ENCODE measurements at regions not wholly inside any gene's neighbourhood (a gene's known extent, or its start where the extent isn't known, plus 50 kb on each side); places are given as distances from the start of the nearest gene placed in this dataset.

- no peak for DNase-seq
- Histone ChIP-seq H3K36me3 (no peaks in the 10 kb centered on the region), H3K27ac (no peak overlapping the region), H3K4me3 (no peak overlapping the region), H3K4me1 (peaks cover 0 to 52% (median 18%) of the 10 kb centered on the region in 4 donors), H3K27me3 (no peaks in the 10 kb centered on the region), H3K9me3 (no peaks in the 10 kb centered on the region)
- intact Hi-C loops (cut with DNase I; ENCODE audit: low total_unique reads): no loop called here
- TF ChIP-seq CTCF (IDR thresholded peaks at IDR 0.05): no peak
Measured at GRCh38 chr21:34307991-34308532, 55.7 kb upstream of the KCNE2 start.

GRCh38 chr21:34311561-34312330, 52.1 kb upstream of the KCNE2 start:
- peak overlapping the region in 1 of 2 donors; percentile 33 for H3K27ac ChIP-seq
- H3K36me3 ChIP-seq: no peaks in the 10 kb centered on the region
- H3K27me3 ChIP-seq: no peaks in the 10 kb centered on the region
- no peak overlapping the region for H3K4me3 ChIP-seq
- peaks cover 0 to 45% (median 18%) of the 10 kb centered on the region in 4 donors for H3K4me1 ChIP-seq
- TF ChIP-seq CTCF (IDR thresholded peaks at IDR 0.05): no peak
- intact Hi-C loops (cut with DNase I; ENCODE audit: low total_unique reads): no loop called here
- no peaks in the 10 kb centered on the region for H3K9me3 ChIP-seq
- no peak for DNase-seq

- H3K36me3 ChIP-seq: no peaks in the 10 kb centered on the region
Measured at GRCh38 chr21:34313116-34313515, 50.7 kb upstream of the KCNE2 start.

More at GRCh38 chr21:34313116-34313515, 50.7 kb upstream of the KCNE2 start:
- intact Hi-C loops (cut with DNase I; ENCODE audit: low total_unique reads): no loop called here
- H3K27me3 ChIP-seq: no peaks in the 10 kb centered on the region
- no peak for DNase-seq
- TF ChIP-seq CTCF (IDR thresholded peaks at IDR 0.05): no peak
- peaks cover 0 to 49% (median 19%) of the 10 kb centered on the region in 4 donors for H3K4me1 ChIP-seq
- H3K4me3 ChIP-seq: no peak overlapping the region
- no peaks in the 10 kb centered on the region for H3K9me3 ChIP-seq
- H3K27ac ChIP-seq: no peak overlapping the region

Data from tibial artery (tissue), 4 donors.